H1 (cell line): ENCODE measurements at regions not wholly inside any gene's neighbourhood (a gene's known extent, or its start where the extent isn't known, plus 50 kb on each side); places are given as distances from the start of the nearest gene placed in this dataset.

Experiments
- PHF8 ChIP-seq: fragments of 200-600 bp; sonication (generic); conservative IDR thresholded peaks from 2 replicates; pipeline ENCODE4 v1.7.1; 2012; ENCODE audit warnings: low read depth, mild to moderate bottlenecking, inconsistent platforms, low read length, moderate library complexity
- SAP30 ChIP-seq: fragments of 300-600 bp; sonication (generic); IDR thresholded peaks from 2 replicates; pipeline ENCODE4 v1.7.1; 2012; ENCODE audit warnings: low read length, moderate library complexity, mild to moderate bottlenecking, inconsistent platforms; ENCODE audit not compliant: insufficient read depth, insufficient replicate concordance
- TCF12 ChIP-seq: IDR thresholded peaks from 2 replicates; pipeline ENCODE4 v1.6.1; 2011; ENCODE audit warnings: low read depth, mild to moderate bottlenecking, low read length
- TEAD4 ChIP-seq: IDR thresholded peaks from 2 replicates; pipeline ENCODE4 v1.6.1; 2012; ENCODE audit warnings: low read depth, low read length, inconsistent platforms, mixed read lengths

DNA sequence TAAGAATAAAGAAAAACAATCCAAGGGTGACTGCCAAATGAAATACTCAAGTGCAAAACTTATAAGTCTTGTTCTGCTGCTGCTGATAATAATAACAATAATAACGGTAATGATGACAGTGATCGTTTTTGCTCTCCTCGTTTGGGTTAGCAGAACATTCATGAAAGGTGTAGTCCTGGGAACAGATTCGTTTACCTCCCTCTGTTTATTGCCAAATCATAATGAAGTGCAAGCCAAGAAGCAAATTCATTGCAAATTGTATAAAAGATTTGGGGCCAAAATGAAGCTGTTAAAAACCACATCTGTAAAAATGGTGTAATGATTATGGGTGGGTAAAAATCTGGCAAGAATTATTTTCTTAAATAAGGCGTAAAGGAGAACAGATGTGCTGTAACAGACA lies 587.2 kb upstream of the MKI67 start (continued):
- TF ChIP-seq PHF8, result no peak
- TF ChIP-seq TEAD4, result no peak
- no peak for TF ChIP-seq SAP30
- TF ChIP-seq TCF12, result no peak
